ENCODE measurements at regions not wholly inside any gene's neighbourhood (a gene's known extent, or its start where the extent isn't known, plus 50 kb on each side); places are given as distances from the start of the nearest gene placed in this dataset.

DNA sequence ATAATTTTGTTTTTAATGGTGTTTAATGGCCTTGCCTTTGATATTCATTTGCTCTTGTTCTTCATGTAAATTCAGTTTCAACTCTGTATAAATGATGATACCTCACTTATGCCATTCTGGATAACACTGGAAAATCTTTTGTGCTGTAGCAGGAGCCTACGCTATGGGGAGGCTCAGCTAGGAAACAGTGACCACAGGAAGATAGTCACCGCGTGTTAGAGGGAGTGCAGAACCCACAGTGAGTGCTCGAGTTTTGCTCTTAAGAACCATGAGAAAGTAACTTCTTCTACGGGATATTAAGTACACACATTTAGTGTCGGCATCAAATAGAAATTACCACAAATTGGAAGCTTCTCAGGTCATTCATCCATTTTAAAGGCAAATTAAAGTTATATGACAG is 143.9 kb downstream of the IRX2 start:
- TF ChIP-seq CTCF (IDR thresholded peaks at IDR 0.05), result no peak
- TF ChIP-seq POLR2A (IDR thresholded peaks at IDR 0.05), result no peak
